Esophagus squamous epithelium (tissue), 5 donors: ENCODE measurements at regions not wholly inside any gene's neighbourhood (a gene's known extent, or its start where the extent isn't known, plus 50 kb on each side); places are given as distances from the start of the nearest gene placed in this dataset.

Experiments
- DNase-seq: peaks from one replicate; lab custom pipeline; 2025; lab: John Stamatoyannopoulos, UW
- H3K27ac ChIP-seq, 4 donors: fragments of 200-600 bp; sonication (generic); one replicate each; pipeline ENCODE4 v1.5.1; 2016 to 2019; ENCODE audit warnings: mild to moderate bottlenecking in 1 of 4
- H3K27me3 ChIP-seq, 4 donors: fragments of 200-600 bp; sonication (generic); 1 replicate in 3 of 4; 2 replicates in 1 of 4; pipeline versions ENCODE4 v1.5.1 to v1.6.0; 2017 to 2021; ENCODE audit warnings: antibody characterized with exemption in 1 of 4
- H3K36me3 ChIP-seq, 3 donors: fragments of 200-600 bp; sonication (generic); one replicate each; pipeline ENCODE4 v1.5.1; 2016 to 2019
- H3K4me1 ChIP-seq, 3 donors: fragments of 200-600 bp; sonication (generic); one replicate each; pipeline ENCODE4 v1.5.1; 2017 to 2019
- H3K4me3 ChIP-seq, 4 donors: fragments of 200-600 bp; sonication (generic); 1 replicate in 3 of 4; 2 replicates in 1 of 4; pipeline ENCODE4 v1.5.1; 2016 to 2019; ENCODE audit warnings: mild to moderate bottlenecking in 2 of 4, moderate library complexity in 1 of 4
- H3K9me3 ChIP-seq, 3 donors: fragments of 200-600 bp; sonication (generic); one replicate each; pipeline ENCODE4 v1.5.1; 2016 to 2019
- POLR2A ChIP-seq, 4 donors: fragments of 450-650 bp; IDR thresholded peaks; one replicate each; pipeline ENCODE4 v1.6.1; 2017; ENCODE audit warnings: antibody characterized with exemption in 4 of 4, mild to moderate bottlenecking in 4 of 4, moderate library complexity in 3 of 4
- WGBS, 2 donors: methylation state at CpG; one replicate each; pipeline ENCODE4 v1.1.5; 2018; 5-methylcytosine and 5-hydroxymethylcytosine counted together
- intact Hi-C: fragments of 100-400 bp; cut with DNase I; formaldehyde crosslinking; loops from one replicate; pipeline ENCODE4 v1.15.0; 2022
- TF ChIP-seq, protein P1 (sequence below), 6 experiments: fragments of 450-650 bp in 4 of 6; fragments of 200-600 bp in 2 of 6; sonication (generic) in 2 of 6; IDR thresholded peaks; one replicate each; pipeline ENCODE4 v1.5.1; 2016 to 2019; ENCODE audit warnings: antibody characterized with exemption in 6 of 6, mild to moderate bottlenecking in 4 of 6, moderate library complexity in 4 of 6
- donor health status: DM: yes; HTN: yes; CAD: no.

DNA sequence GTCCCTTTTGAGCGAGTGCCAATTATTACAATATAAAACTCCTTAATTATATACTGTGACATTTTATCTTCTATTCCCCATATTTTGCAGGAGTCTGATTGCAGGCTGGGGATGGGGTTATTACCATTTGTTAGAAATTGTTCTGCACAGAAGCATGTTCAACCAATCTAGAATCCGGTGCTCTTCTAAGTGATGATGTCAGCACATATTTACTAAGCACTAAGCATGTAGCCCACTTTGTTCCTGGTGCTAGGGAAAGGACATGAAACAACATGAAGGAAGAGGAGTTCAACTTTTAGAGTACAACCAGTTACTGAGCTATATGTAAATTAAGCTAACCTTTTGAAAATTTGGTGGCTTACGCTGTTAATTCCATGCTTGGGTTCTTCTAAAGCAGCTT is 52.8 kb upstream of the IL1RAPL2 start:
- Histone ChIP-seq H3K4me1 (no peaks in the 10 kb centered on the region), H3K36me3 (no peaks in the 10 kb centered on the region), H3K4me3 (no peak overlapping the region), H3K27me3 (no peaks in the 10 kb centered on the region), H3K27ac (no peak overlapping the region), H3K9me3 (no peaks in the 10 kb centered on the region)
- no peak for DNase-seq
- no peak for TF ChIP-seq POLR2A (IDR thresholded peaks at IDR 0.05)
- TF ChIP-seq, protein P1, sequence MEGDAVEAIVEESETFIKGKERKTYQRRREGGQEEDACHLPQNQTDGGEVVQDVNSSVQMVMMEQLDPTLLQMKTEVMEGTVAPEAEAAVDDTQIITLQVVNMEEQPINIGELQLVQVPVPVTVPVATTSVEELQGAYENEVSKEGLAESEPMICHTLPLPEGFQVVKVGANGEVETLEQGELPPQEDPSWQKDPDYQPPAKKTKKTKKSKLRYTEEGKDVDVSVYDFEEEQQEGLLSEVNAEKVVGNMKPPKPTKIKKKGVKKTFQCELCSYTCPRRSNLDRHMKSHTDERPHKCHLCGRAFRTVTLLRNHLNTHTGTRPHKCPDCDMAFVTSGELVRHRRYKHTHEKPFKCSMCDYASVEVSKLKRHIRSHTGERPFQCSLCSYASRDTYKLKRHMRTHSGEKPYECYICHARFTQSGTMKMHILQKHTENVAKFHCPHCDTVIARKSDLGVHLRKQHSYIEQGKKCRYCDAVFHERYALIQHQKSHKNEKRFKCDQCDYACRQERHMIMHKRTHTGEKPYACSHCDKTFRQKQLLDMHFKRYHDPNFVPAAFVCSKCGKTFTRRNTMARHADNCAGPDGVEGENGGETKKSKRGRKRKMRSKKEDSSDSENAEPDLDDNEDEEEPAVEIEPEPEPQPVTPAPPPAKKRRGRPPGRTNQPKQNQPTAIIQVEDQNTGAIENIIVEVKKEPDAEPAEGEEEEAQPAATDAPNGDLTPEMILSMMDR (IDR thresholded peaks at IDR 0.05), result no peak
- intact Hi-C loops, result no loop called here
- WGBS, 2 donors, result 78 to 84% methylated on average over 3 of the region's 3 CpGs

DNA sequence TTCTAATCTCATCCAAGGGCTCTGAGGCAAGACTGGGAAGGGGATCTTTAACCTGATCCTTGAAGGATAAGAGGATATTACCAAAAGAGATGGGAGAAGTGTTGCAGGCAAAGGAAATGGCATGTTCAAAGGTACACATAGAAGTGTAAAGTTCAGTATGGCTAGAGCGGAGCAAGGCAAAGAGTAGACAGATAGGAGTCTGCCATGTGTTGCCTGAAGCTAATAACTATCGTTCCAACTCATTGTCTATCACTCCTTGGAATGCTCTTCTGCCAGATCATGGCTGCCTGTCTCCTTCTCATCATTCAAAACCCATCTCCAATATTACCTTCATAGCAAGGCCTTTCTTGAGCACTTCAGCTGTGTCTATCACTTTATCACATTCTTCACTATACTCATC is 55.2 kb upstream of the IL1RAPL2 start:
- H3K36me3 ChIP-seq, result no peaks in the 10 kb centered on the region
- H3K27ac ChIP-seq, result no peak overlapping the region
- no peaks in the 10 kb centered on the region for H3K27me3 ChIP-seq
- DNase-seq, result no peak
- 63 to 70% methylated on average over 2 of the region's 2 CpGs for WGBS, 2 donors
- H3K9me3 ChIP-seq, result no peaks in the 10 kb centered on the region
- no peaks in the 10 kb centered on the region for H3K4me1 ChIP-seq
- no peak for TF ChIP-seq POLR2A (IDR thresholded peaks at IDR 0.05)
- TF ChIP-seq, protein P1 (IDR thresholded peaks at IDR 0.05), result no peak
- intact Hi-C loops, result no loop called here
- no peak overlapping the region for H3K4me3 ChIP-seq

DNA sequence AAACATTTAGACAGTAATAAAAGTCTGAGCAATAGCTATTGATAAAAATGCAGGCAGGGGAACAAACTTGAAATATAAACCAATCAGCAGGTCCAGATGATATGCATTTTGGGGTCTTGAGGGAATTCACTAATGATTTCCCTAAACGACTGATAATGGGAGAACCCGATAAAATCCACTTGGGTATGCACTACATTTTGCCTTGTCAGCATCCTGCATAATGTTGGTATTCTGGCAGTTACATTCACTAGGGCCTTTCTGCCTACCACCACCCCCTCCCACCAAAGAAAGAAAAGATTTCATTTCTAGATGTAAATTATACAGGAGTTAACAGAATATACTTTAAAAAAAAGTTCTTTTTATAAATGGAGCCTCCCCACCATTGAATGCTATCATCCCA is 63.5 kb upstream of the IL1RAPL2 start:
- Histone ChIP-seq H3K27ac (no peak overlapping the region), H3K4me3 (no peak overlapping the region), H3K9me3 (no peaks in the 10 kb centered on the region), H3K36me3 (no peaks in the 10 kb centered on the region), H3K4me1 (no peaks in the 10 kb centered on the region), H3K27me3 (no peaks in the 10 kb centered on the region)
- intact Hi-C loops, result no loop called here
- no peak for TF ChIP-seq POLR2A (IDR thresholded peaks at IDR 0.05)
- TF ChIP-seq, protein P1 (IDR thresholded peaks at IDR 0.05), result no peak
- DNase-seq, result no peak
- WGBS, 2 donors, result 73 to 89% methylated on average over 2 of the region's 2 CpGs

DNA sequence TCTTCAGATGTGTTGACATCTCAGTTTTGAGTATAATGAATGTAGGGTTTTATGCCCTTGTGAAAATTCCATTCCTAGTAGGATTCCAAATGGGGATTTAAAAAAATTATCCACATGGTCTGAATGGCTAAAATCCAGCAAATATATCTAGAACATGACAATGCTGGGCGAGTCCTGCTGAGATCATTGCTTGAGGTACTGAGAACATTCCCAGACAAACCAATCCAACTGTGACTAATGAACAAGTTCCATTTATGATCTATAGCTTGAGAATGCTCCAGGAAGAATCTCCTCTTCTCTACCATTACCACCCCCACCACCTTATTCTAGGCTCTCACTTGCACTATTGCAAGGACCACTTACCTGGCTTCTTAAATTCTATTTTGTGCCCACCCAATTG is 77.2 kb upstream of the IL1RAPL2 start:
- 12 to 67% methylated on average over 1 of the region's 1 CpG for WGBS, 2 donors
- Histone ChIP-seq H3K27ac (no peak overlapping the region), H3K9me3 (no peaks in the 10 kb centered on the region), H3K4me3 (no peak overlapping the region), H3K36me3 (no peaks in the 10 kb centered on the region), H3K27me3 (peaks cover 0 to 4% (median 0%) of the 10 kb centered on the region in 4 donors), H3K4me1 (no peaks in the 10 kb centered on the region)
- intact Hi-C loops, result no loop called here
- no peak for DNase-seq
- TF ChIP-seq POLR2A (IDR thresholded peaks at IDR 0.05), result no peak
- TF ChIP-seq, protein P1 (IDR thresholded peaks at IDR 0.05), result no peak

DNA sequence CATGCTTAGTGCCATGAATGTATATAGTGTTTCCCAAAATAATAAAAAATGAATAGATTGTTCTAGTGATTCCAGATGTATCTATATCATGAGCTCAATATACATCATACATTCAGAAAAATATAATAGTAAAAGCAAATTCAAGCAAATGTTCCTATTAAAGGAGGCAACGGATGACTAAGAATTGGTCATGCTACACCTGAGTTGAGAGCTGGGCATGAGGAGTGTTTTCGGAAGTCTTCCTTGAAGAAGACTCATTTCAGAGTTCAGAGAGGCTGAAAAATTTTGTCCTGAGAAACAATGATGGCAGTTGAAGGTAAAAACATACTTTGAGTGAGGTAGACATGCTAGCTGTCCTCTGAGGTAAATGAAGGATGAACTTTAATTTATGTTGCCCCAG is 79.3 kb upstream of the IL1RAPL2 start:
- H3K4me1 ChIP-seq, result no peaks in the 10 kb centered on the region
- peaks cover 0 to 4% (median 0%) of the 10 kb centered on the region in 4 donors for H3K27me3 ChIP-seq
- WGBS, 2 donors, result 43 to 59% methylated on average over 2 of the region's 2 CpGs
- TF ChIP-seq, protein P1 (IDR thresholded peaks at IDR 0.05), result no peak
- TF ChIP-seq POLR2A (IDR thresholded peaks at IDR 0.05), result no peak
- no peaks in the 10 kb centered on the region for H3K36me3 ChIP-seq
- H3K27ac ChIP-seq, result no peak overlapping the region
- DNase-seq, result no peak
- intact Hi-C loops, result no loop called here
- H3K4me3 ChIP-seq, result no peak overlapping the region
- H3K9me3 ChIP-seq, result no peaks in the 10 kb centered on the region
